OCI-LY7 (cell line): ENCODE measurements at regions not wholly inside any gene's neighbourhood (a gene's known extent, or its start where the extent isn't known, plus 50 kb on each side); places are given as distances from the start of the nearest gene placed in this dataset.

Experiments
- BruUV-seq: library from RNA; stranded (reverse); fragments of 400-500 nt; replicated peaks from 2 replicates; lab custom pipeline; 2021; lab: Mats Ljungman, UMichigan
- CTCF ChIA-PET: fragments of 300-600 bp; sonication (Branson Sonifier 250); formaldehyde crosslinking; loops from one replicate; lab custom pipeline; 2022; ENCODE audit warnings: antibody characterized with exemption; ENCODE audit not compliant: unreplicated experiment; lab: Charles Lee
- POLR2A ChIA-PET: fragments of 300-600 bp; sonication (Branson Sonifier 250); formaldehyde crosslinking; loops from one replicate; lab custom pipeline; 2022; ENCODE audit warnings: antibody characterized with exemption; lab: Charles Lee
- DNase-seq: peaks from one replicate; pipeline ENCODE4 v3.0.0-alpha.2; 2015; ENCODE audit warnings: low spot score
- H2AFZ ChIP-seq: fragments of 200-600 bp; sonication (generic), shearing (Covaris generic); 2 replicates; pipeline ENCODE4 v1.6.1; 2014; ENCODE audit warnings: mild to moderate bottlenecking, antibody characterized with exemption, low read length, moderate library complexity
- H3K27ac ChIP-seq: fragments of 200-600 bp; sonication (generic); 2 replicates; pipeline ENCODE4 v1.5.1; 2014; ENCODE audit warnings: mixed run types, low read depth, mild to moderate bottlenecking, moderate library complexity, low read length, inconsistent platforms; ENCODE audit not compliant: poor library complexity, severe bottlenecking
- H3K36me3 ChIP-seq: fragments of 200-600 bp; sonication (generic); 2 replicates; pipeline ENCODE4 v1.6.1; 2014; ENCODE audit warnings: mild to moderate bottlenecking, antibody characterized with exemption, low read length, moderate library complexity, mixed read lengths; ENCODE audit not compliant: insufficient read depth
- H3K4me1 ChIP-seq: fragments of 200-600 bp; sonication (generic); 2 replicates; pipeline ENCODE4 v1.5.1; 2014; ENCODE audit warnings: mild to moderate bottlenecking, low read length; ENCODE audit not compliant: insufficient read depth, poor library complexity, severe bottlenecking
- H3K4me2 ChIP-seq: fragments of 200-600 bp; sonication (generic); 2 replicates; pipeline ENCODE4 v1.6.1; 2014; ENCODE audit warnings: mild to moderate bottlenecking, low read length
- H3K4me3 ChIP-seq: fragments of 200-600 bp; sonication (generic); 2 replicates; pipeline ENCODE4 v1.5.1; 2014; ENCODE audit warnings: mild to moderate bottlenecking, low read depth, low read length; ENCODE audit not compliant: poor library complexity, severe bottlenecking
- H3K79me2 ChIP-seq: fragments of 200-600 bp; sonication (generic); 2 replicates; pipeline ENCODE4 v1.6.1; 2016; ENCODE audit warnings: low read depth, mild to moderate bottlenecking, low read length, moderate library complexity, mixed read lengths; ENCODE audit not compliant: insufficient read depth
- H3K9me2 ChIP-seq: fragments of 200-600 bp; sonication (generic); 2 replicates; pipeline ENCODE4 v1.6.1; 2016; ENCODE audit warnings: mild to moderate bottlenecking, low read length, mixed read lengths; ENCODE audit not compliant: insufficient read depth
- H3K9me3 ChIP-seq: fragments of 200-600 bp; sonication (generic); 2 replicates; pipeline ENCODE4 v1.6.1; 2014; ENCODE audit warnings: mild to moderate bottlenecking, mixed run types, low read length, mixed read lengths
- H4K20me1 ChIP-seq: fragments of 200-600 bp; sonication (generic); 2 replicates; pipeline ENCODE4 v1.6.1; 2014; ENCODE audit warnings: mild to moderate bottlenecking, antibody characterized with exemption, low read length, moderate library complexity, mixed read lengths; ENCODE audit not compliant: insufficient read depth
- CTCF ChIP-seq: fragments of 200-600 bp; sonication (generic); conservative IDR thresholded peaks from 2 replicates; pipeline ENCODE4 v1.5.1; 2014; ENCODE audit warnings: mild to moderate bottlenecking, antibody characterized with exemption, low read length, moderate library complexity, mixed read lengths
- EZH2phosphoT487 ChIP-seq: fragments of 200-600 bp; sonication (generic); IDR thresholded peaks from 2 replicates; pipeline ENCODE4 v1.6.1; 2018; ENCODE audit warnings: low read depth, borderline replicate concordance, mild to moderate bottlenecking, mixed run types, antibody characterized with exemption, low read length, moderate library complexity, mixed read lengths
- intact Hi-C: fragments of 100-400 bp; cut with micrococcal nuclease; formaldehyde crosslinking; loops from one replicate; pipeline ENCODE4 v1.10.0; 2022; ENCODE audit not compliant: unreplicated experiment

- Histone ChIP-seq H4K20me1 (no peaks in the 10 kb centered on the region), H3K27ac (no peak overlapping the region), H3K4me2 (no peak overlapping the region), H3K4me1 (no peaks in the 10 kb centered on the region), H3K9me2 (no peaks in the 10 kb centered on the region), H3K9me3 (no peaks in the 10 kb centered on the region), H3K4me3 (no peak overlapping the region), H2AFZ (no peak overlapping the region), H3K36me3 (no peaks in the 10 kb centered on the region), H3K79me2 (no peaks in the 10 kb centered on the region)
- no TSS peak for BruUV-seq
- ChIA-PET CTCF (no interaction called here), POLR2A (no interaction called here)
- DNase-seq = no peak
- no peak for TF ChIP-seq CTCF
- TF ChIP-seq EZH2phosphoT487 = no peak
- intact Hi-C loops = no loop called here
Observed at GRCh38 chr3:96510334-96510733, 304.1 kb upstream of the EPHA6 start.

GRCh38 chr3:96537165-96537564 lies 277.2 kb upstream of the EPHA6 start:
- Histone ChIP-seq H3K4me1 (no peaks in the 10 kb centered on the region), H3K9me2 (no peaks in the 10 kb centered on the region), H3K27ac (no peak overlapping the region), H3K9me3 (no peaks in the 10 kb centered on the region), H3K4me3 (no peak overlapping the region), H3K4me2 (no peak overlapping the region), H3K36me3 (no peaks in the 10 kb centered on the region), H3K79me2 (no peaks in the 10 kb centered on the region), H2AFZ (no peak overlapping the region), H4K20me1 (no peaks in the 10 kb centered on the region)
- no TSS peak for BruUV-seq
- intact Hi-C loops = no loop called here
- TF ChIP-seq CTCF (no peak), EZH2phosphoT487 (no peak)
- DNase-seq = no peak
- ChIA-PET CTCF (no interaction called here), POLR2A (no interaction called here)

- intact Hi-C loops = no loop called here
- no peaks in the 10 kb centered on the region for H3K36me3 ChIP-seq
- H3K27ac ChIP-seq = no peak overlapping the region
- no peaks in the 10 kb centered on the region for H3K9me2 ChIP-seq
- H3K4me2 ChIP-seq = no peak overlapping the region
- H3K79me2 ChIP-seq = no peaks in the 10 kb centered on the region
- POLR2A ChIA-PET = no interaction called here
- BruUV-seq = no TSS peak
- no peaks in the 10 kb centered on the region for H3K9me3 ChIP-seq
- DNase-seq = no peak
- H4K20me1 ChIP-seq = no peaks in the 10 kb centered on the region
- CTCF ChIA-PET = no interaction called here
- no peaks in the 10 kb centered on the region for H3K4me1 ChIP-seq
- no peak for TF ChIP-seq EZH2phosphoT487
- TF ChIP-seq CTCF = no peak
- no peak overlapping the region for H3K4me3 ChIP-seq
- no peak overlapping the region for H2AFZ ChIP-seq
Observed at GRCh38 chr3:96538186-96538585, 276.2 kb upstream of the EPHA6 start.
